H1 (cell line): ENCODE measurements at regions not wholly inside any gene's neighbourhood (a gene's known extent, or its start where the extent isn't known, plus 50 kb on each side); places are given as distances from the start of the nearest gene placed in this dataset.

ENCODE experiments used
- CTCF ChIA-PET: fragments of 300-600 bp; sonication (Branson Sonifier 250); formaldehyde crosslinking; loops from one replicate; lab custom pipeline; 2021; ENCODE audit not compliant: partially characterized antibody; lab: Charles Lee
- POLR2A ChIA-PET: fragments of 300-600 bp; sonication (Branson Sonifier 250); formaldehyde crosslinking; loops from one replicate; lab custom pipeline; 2021; ENCODE audit warnings: inconsistent platforms; ENCODE audit not compliant: partially characterized antibody; lab: Charles Lee
- DNase-seq, 2 experiments: peaks; one replicate each; pipeline versions ENCODE4 v3.0.0 to v3.0.0-alpha.2; 2010 to 2022; ENCODE audit warnings: low spot score in 2 of 2, low read depth in 1 of 2, mixed read lengths in 1 of 2
- FAIRE-seq: peaks from 2 replicates; lab custom pipeline; 2011; peaks lifted over from hg19 to GRCh38; lab: Jason Lieb, UNC
- H2AFZ ChIP-seq: 2 replicates; pipeline ENCODE4 v1.8.1; 2012; ENCODE audit warnings: low read length, inconsistent platforms
- H2AK5ac ChIP-seq: 2 replicates; pipeline ENCODE4 v1.6.1; 2013; ENCODE audit warnings: low read depth, low read length
- H2BK120ac ChIP-seq: replicated peaks from 2 replicates; pipeline ENCODE3; 2013; ENCODE audit warnings: low read depth, low read length, inconsistent platforms
- H2BK12ac ChIP-seq: 2 replicates; pipeline ENCODE4 v1.6.1; 2013; ENCODE audit warnings: low read depth, low read length
- H2BK15ac ChIP-seq: 2 replicates; pipeline ENCODE4 v1.6.1; 2013; ENCODE audit warnings: low read length
- H2BK20ac ChIP-seq: 2 replicates; pipeline ENCODE4 v1.6.1; 2013; ENCODE audit warnings: low read length
- H2BK5ac ChIP-seq: 2 replicates; pipeline ENCODE4 v1.6.1; 2013; ENCODE audit warnings: low read depth, low read length
- H3K14ac ChIP-seq: 2 replicates; pipeline ENCODE4 v1.6.1; 2013; ENCODE audit warnings: inconsistent platforms; ENCODE audit not compliant: insufficient read length
- H3K18ac ChIP-seq: 2 replicates; pipeline ENCODE4 v1.6.1; 2013; ENCODE audit warnings: low read length; ENCODE audit errors: extremely low read depth
- H3K23ac ChIP-seq: 2 replicates; pipeline ENCODE4 v1.6.1; 2013; ENCODE audit warnings: inconsistent platforms; ENCODE audit not compliant: insufficient read length
- H3K23me2 ChIP-seq: 2 replicates; pipeline ENCODE4 v1.6.1; 2013; ENCODE audit warnings: low read depth, low read length
- H3K27ac ChIP-seq: 2 replicates; pipeline ENCODE4 v1.6.1; 2011; ENCODE audit warnings: low read depth, low read length, inconsistent platforms
- H3K27me3 ChIP-seq, 4 experiments: replicated peaks in 1 of 4; 1 replicate in 1 of 4; 2 replicates in 3 of 4; pipeline versions ENCODE4 v1.6.1 to v1.8.1; 2011 to 2013; ENCODE audit warnings: low read length in 3 of 4, mild to moderate bottlenecking in 3 of 4, inconsistent platforms in 2 of 4, mixed read lengths in 2 of 4, moderate library complexity in 1 of 4; ENCODE audit not compliant: control insufficient read depth in 3 of 4, insufficient read depth in 3 of 4; ENCODE audit errors: extremely low read depth in 1 of 4
- H3K36me3 ChIP-seq, 4 experiments: 2 replicates each; pipeline versions ENCODE4 v1.6.1 to v1.8.1; 2011 to 2013; ENCODE audit warnings: mild to moderate bottlenecking in 4 of 4, low read length in 3 of 4, moderate library complexity in 2 of 4, control low read depth in 1 of 4, inconsistent platforms in 1 of 4; ENCODE audit not compliant: insufficient read depth in 4 of 4, control insufficient read depth in 2 of 4
- H3K4ac ChIP-seq: replicated peaks from 2 replicates; pipeline ENCODE3; 2013; ENCODE audit warnings: low read length, low read depth, mixed read lengths, inconsistent platforms; ENCODE audit not compliant: insufficient read length
- H3K4me1 ChIP-seq, 4 experiments: replicated peaks in 1 of 4; 1 replicate in 1 of 4; 2 replicates in 3 of 4; pipeline versions ENCODE4 v1.6.1 to v1.8.1; 2011 to 2013; ENCODE audit warnings: low read length in 3 of 4, inconsistent platforms in 2 of 4, mixed read lengths in 1 of 4; ENCODE audit not compliant: insufficient read depth in 4 of 4, control insufficient read depth in 3 of 4
- H3K4me2 ChIP-seq, 2 experiments: 2 replicates each; pipeline versions ENCODE4 v1.6.1 to v1.8.1; 2011 to 2013; ENCODE audit warnings: low read depth in 2 of 2, low read length in 2 of 2, control low read depth in 1 of 2, inconsistent platforms in 1 of 2, mild to moderate bottlenecking in 1 of 2; ENCODE audit not compliant: insufficient read depth in 1 of 2
- H3K4me3 ChIP-seq, 4 experiments: fragments of 200-600, 300-600 bp in 1 of 4; sonication (generic), shearing (Covaris generic), sonication (Bioruptor Twin) in 1 of 4; 2 replicates each; pipeline versions ENCODE4 v1.5.1 to v1.8.1; 2011 to 2016; ENCODE audit warnings: low read length in 4 of 4, low read depth in 3 of 4, control low read depth in 2 of 4, inconsistent platforms in 2 of 4, mild to moderate bottlenecking in 2 of 4, mixed read lengths in 1 of 4, moderate library complexity in 1 of 4; ENCODE audit not compliant: insufficient read depth in 2 of 4; ENCODE audit errors: extremely low read depth in 1 of 4
- H3K56ac ChIP-seq: replicated peaks from 2 replicates; pipeline ENCODE3; 2013; ENCODE audit warnings: low read depth, mild to moderate bottlenecking, mixed read lengths, low read length, inconsistent platforms; ENCODE audit not compliant: insufficient read length
- H3K79me1 ChIP-seq: 2 replicates; pipeline ENCODE4 v1.6.1; 2013; ENCODE audit warnings: low read depth, low read length, control low read depth
- H3K79me2 ChIP-seq, 2 experiments: 2 replicates each; pipeline versions ENCODE4 v1.6.1 to v1.8.1; 2012 to 2013; ENCODE audit warnings: low read length in 2 of 2, mild to moderate bottlenecking in 2 of 2, inconsistent platforms in 1 of 2; ENCODE audit not compliant: insufficient read depth in 2 of 2, control insufficient read depth in 1 of 2
- H3K9ac ChIP-seq, 4 experiments: replicated peaks in 1 of 4; 1 replicate in 1 of 4; 2 replicates in 3 of 4; pipeline versions ENCODE4 v1.6.1 to v1.8.1; 2011 to 2013; ENCODE audit warnings: low read depth in 3 of 4, low read length in 3 of 4, control low read depth in 2 of 4, mild to moderate bottlenecking in 2 of 4, moderate library complexity in 2 of 4, inconsistent platforms in 1 of 4; ENCODE audit errors: extremely low read depth in 1 of 4
- H3K9me3 ChIP-seq, 2 experiments: 2 replicates each; pipeline versions ENCODE4 v1.6.1 to v1.8.1; 2012 to 2013; ENCODE audit warnings: mild to moderate bottlenecking in 2 of 2, moderate library complexity in 2 of 2, control low read depth in 1 of 2, inconsistent platforms in 1 of 2, low read depth in 1 of 2, low read length in 1 of 2, mixed read lengths in 1 of 2; ENCODE audit not compliant: insufficient read depth in 2 of 2
- H4K20me1 ChIP-seq, 2 experiments: replicated peaks in 1 of 2; 2 replicates each; pipeline versions ENCODE3 to v1.8.1; 2011 to 2013; ENCODE audit warnings: inconsistent platforms in 2 of 2, low read length in 2 of 2, mild to moderate bottlenecking in 1 of 2; ENCODE audit not compliant: insufficient read depth in 2 of 2, control insufficient read depth in 1 of 2
- H4K5ac ChIP-seq: 2 replicates; pipeline ENCODE4 v1.6.1; 2013; ENCODE audit warnings: low read length, low read depth, mixed read lengths, inconsistent platforms; ENCODE audit not compliant: insufficient read length
- H4K8ac ChIP-seq: 2 replicates; pipeline ENCODE4 v1.8.0; 2013; ENCODE audit warnings: mild to moderate bottlenecking, moderate library complexity, low read length, inconsistent platforms; ENCODE audit not compliant: insufficient read depth; ENCODE audit errors: extremely low read depth
- H4K91ac ChIP-seq: replicated peaks from 2 replicates; pipeline ENCODE3; 2013; ENCODE audit warnings: low read length, mixed read lengths, inconsistent platforms; ENCODE audit not compliant: insufficient read length
- ATF3 ChIP-seq: IDR thresholded peaks from 2 replicates; pipeline ENCODE4 v1.6.1; 2011; ENCODE audit warnings: low read depth, mild to moderate bottlenecking, low read length; ENCODE audit not compliant: insufficient read depth
- CBX5 ChIP-seq: fragments of 300-800, 300-1000 bp; sonication (generic); IDR thresholded peaks from 2 replicates; pipeline ENCODE4 v1.7.1; 2016; ENCODE audit warnings: antibody characterized with exemption, low read length, low read depth
- CBX8 ChIP-seq: fragments of 300-800, 300-1000 bp; sonication (generic); IDR thresholded peaks from 2 replicates; pipeline ENCODE4 v1.7.1; 2016; ENCODE audit warnings: low read depth, low read length, borderline replicate concordance
- CEBPB ChIP-seq: IDR thresholded peaks from 2 replicates; pipeline ENCODE4 v1.6.1; 2012; ENCODE audit warnings: low read depth, low read length
- CHD1 ChIP-seq: IDR thresholded peaks from 2 replicates; pipeline ENCODE4 v1.6.1; 2012; ENCODE audit warnings: low read depth, low read length, improper control_type of control experiment
- CHD2 ChIP-seq: IDR thresholded peaks from 2 replicates; pipeline ENCODE4 v1.6.1; 2012; ENCODE audit warnings: low read length, improper control_type of control experiment
- EGR1 ChIP-seq: IDR thresholded peaks from 2 replicates; pipeline ENCODE4 v1.6.1; 2011; ENCODE audit warnings: low read depth, low read length, borderline replicate concordance
- EZH2 ChIP-seq: fragments of 200-600 bp; sonication (generic); IDR thresholded peaks from 2 replicates; pipeline ENCODE4 v1.7.1; 2012; ENCODE audit warnings: low read depth, mild to moderate bottlenecking, moderate library complexity, low read length, inconsistent platforms; ENCODE audit not compliant: severe bottlenecking
- FOSL1 ChIP-seq: IDR thresholded peaks from 2 replicates; pipeline ENCODE4 v1.6.1; 2011; ENCODE audit warnings: mild to moderate bottlenecking, low read depth, low read length, moderate library complexity; ENCODE audit not compliant: insufficient read depth
- JUN ChIP-seq: IDR thresholded peaks from 2 replicates; pipeline ENCODE4 v1.6.1; 2011; ENCODE audit warnings: low read depth, mild to moderate bottlenecking, improper control_type of control experiment, low read length
- TAF1 ChIP-seq: IDR thresholded peaks from 2 replicates; pipeline ENCODE4 v1.6.1; 2011; ENCODE audit warnings: mild to moderate bottlenecking, low read depth, low read length
- TAF7 ChIP-seq: optimal IDR thresholded peaks from 2 replicates; pipeline ENCODE3; 2011; ENCODE audit warnings: low read depth, mild to moderate bottlenecking, inconsistent platforms, low read length, moderate library complexity, borderline replicate concordance
- TEAD4 ChIP-seq: IDR thresholded peaks from 2 replicates; pipeline ENCODE4 v1.6.1; 2012; ENCODE audit warnings: low read depth, low read length, inconsistent platforms, mixed read lengths
- USF2 ChIP-seq: IDR thresholded peaks from 2 replicates; pipeline ENCODE4 v1.6.1; 2011; ENCODE audit warnings: low read length, improper control_type of control experiment
- WGBS, 2 experiments: shearing (Covaris generic) in 1 of 2; methylation state at CpG; one replicate each; pipeline versions ENCODE4 v1.1.6 to v1.1.7; 2013 to 2015; ENCODE audit warnings: low lambda C conversion rate in 2 of 2, mixed read lengths in 2 of 2, inconsistent platforms in 1 of 2, low coverage in 1 of 2, missing lambda C conversion rate in 1 of 2; ENCODE audit not compliant: insufficient replicate concordance in 2 of 2, insufficient coverage in 1 of 2, insufficient read length in 1 of 2; ENCODE audit errors: extremely low coverage in 1 of 2, missing lambda C conversion rate in 1 of 2; 5-methylcytosine and 5-hydroxymethylcytosine counted together

GRCh38 chr11:45453721-45454120 is 167.6 kb upstream of the SYT13 start:
- Histone ChIP-seq H4K91ac (no peak overlapping the region), H2BK12ac (no peak overlapping the region), H2BK120ac (no peak overlapping the region), H3K56ac (no peak overlapping the region), H3K27me3 (0 out of 7 replicates have a peak, but pooled peaks cover 0 to 1% (median 0%) of the 10 kb centered on the region in 4 experiments), H2AFZ (no peak overlapping the region), H4K8ac (no peak overlapping the region), H3K23ac (no peak overlapping the region)
- TF ChIP-seq FOSL1 (no peak), EZH2 (no peak), CBX5 (no peak), CHD1 (no peak), TEAD4 (no peak), CHD2 (no peak), TAF1 (no peak), EGR1 (no peak), TAF7 (no peak), JUN (no peak), USF2 (no peak), CBX8 (no peak), ATF3 (no peak), CEBPB (no peak)
- TF ChIP-seq, all 59 proteins: peak for 0
- ChIA-PET POLR2A (no interaction called here), CTCF (interaction anchor here (0.8 to 2.4 kb wide), 7 partner anchors 9 to 318 kb away, joined by 3 to 4 read pairs (median 3); no protein-coding TSS in a partner anchor)
- H3K23me2 ChIP-seq: no peaks in the 10 kb centered on the region
- H3K9me3 ChIP-seq: no peaks in the 10 kb centered on the region
- H3K4ac ChIP-seq: no peak overlapping the region
- H3K36me3 ChIP-seq: no peaks in the 10 kb centered on the region
- no peak overlapping the region for H2AK5ac ChIP-seq
- no peaks in the 10 kb centered on the region for H4K20me1 ChIP-seq
- H3K4me3 ChIP-seq: no peak overlapping the region
- H3K18ac ChIP-seq: no peak overlapping the region
- no peak overlapping the region for H3K27ac ChIP-seq
- no peaks in the 10 kb centered on the region for H3K4me1 ChIP-seq
- H2BK20ac ChIP-seq: no peak overlapping the region
- WGBS, 2 experiments: 64% methylated on average over 3 of the region's 4 CpGs; no CpG with 5 or more reads in 1 of the 2 experiments
- H3K79me2 ChIP-seq: no peaks in the 10 kb centered on the region
- H3K14ac ChIP-seq: no peak overlapping the region
- no peak overlapping the region for H3K4me2 ChIP-seq
- no peak for DNase-seq
- FAIRE-seq: no peak
- no peak overlapping the region for H2BK15ac ChIP-seq
- no peak overlapping the region for H3K9ac ChIP-seq
- no peaks in the 10 kb centered on the region for H3K79me1 ChIP-seq
- H4K5ac ChIP-seq: no peak overlapping the region
- H2BK5ac ChIP-seq: no peak overlapping the region
